ENCODE measurements at regions not wholly inside any gene's neighbourhood (a gene's known extent, or its start where the extent isn't known, plus 50 kb on each side); places are given as distances from the start of the nearest gene placed in this dataset.

GRCh38 chr14:101048766-101049165 lies 145.2 kb upstream of the RTL1 start:
- H3K4me2 ChIP-seq (ENCODE audit: insufficient read depth, low read length), result no peak overlapping the region
- peaks cover 4% of the 10 kb centered on the region for H4K20me1 ChIP-seq (ENCODE audit: insufficient read depth, low read length)
- TF ChIP-seq CTCF (IDR thresholded peaks at IDR 0.05; ENCODE audit: extremely low read depth, low read depth, low read length), result no peak

GRCh38 chr14:101049511-101049910 lies 146.0 kb upstream of the RTL1 start:
- peaks cover 4% of the 10 kb centered on the region for H4K20me1 ChIP-seq (ENCODE audit: insufficient read depth, low read length)
- H2AFZ ChIP-seq (ENCODE audit: low read length), result no peak overlapping the region
- H3K36me3 ChIP-seq (ENCODE audit: insufficient read depth, low read length), result peaks cover 80% of the 10 kb centered on the region
- no peak for TF ChIP-seq CTCF (IDR thresholded peaks at IDR 0.05; ENCODE audit: extremely low read depth, low read depth, low read length)
- no peak for DNase-seq (ENCODE audit: insufficient read length, low spot score, missing footprints)
- H3K27ac ChIP-seq (ENCODE audit: low read depth, low read length), result no peak overlapping the region
- no peak overlapping the region for H3K4me3 ChIP-seq (ENCODE audit: insufficient read depth, low read length)
- H3K4me1 ChIP-seq (ENCODE audit: insufficient read depth, low read length), result no peaks in the 10 kb centered on the region
- no peaks in the 10 kb centered on the region for H3K9me3 ChIP-seq (ENCODE audit: low read depth, low read length)
- no peak overlapping the region for H3K4me2 ChIP-seq (ENCODE audit: insufficient read depth, low read length)
- H3K79me2 ChIP-seq (ENCODE audit: insufficient read depth, low read length), result peaks cover 16% of the 10 kb centered on the region
- no peaks in the 10 kb centered on the region for H3K27me3 ChIP-seq (ENCODE audit: insufficient read depth, low read length)

More at GRCh38 chr14:101048766-101049165, 145.2 kb upstream of the RTL1 start:
- H3K27ac ChIP-seq (ENCODE audit: low read depth, low read length), result no peak overlapping the region
- no peaks in the 10 kb centered on the region for H3K9me3 ChIP-seq (ENCODE audit: low read depth, low read length)
- H3K4me1 ChIP-seq (ENCODE audit: insufficient read depth, low read length), result no peaks in the 10 kb centered on the region
- no peak overlapping the region for H2AFZ ChIP-seq (ENCODE audit: low read length)
- peaks cover 17% of the 10 kb centered on the region for H3K79me2 ChIP-seq (ENCODE audit: insufficient read depth, low read length)
- no peaks in the 10 kb centered on the region for H3K27me3 ChIP-seq (ENCODE audit: insufficient read depth, low read length)
- peaks cover 81% of the 10 kb centered on the region for H3K36me3 ChIP-seq (ENCODE audit: insufficient read depth, low read length)
- no peak overlapping the region for H3K4me3 ChIP-seq (ENCODE audit: insufficient read depth, low read length)
- DNase-seq (ENCODE audit: insufficient read length, low spot score, missing footprints), result peak; percentile 35

- DNase-seq (ENCODE audit: insufficient read length, low spot score, missing footprints), result peak; percentile 56
- Histone ChIP-seq H3K27me3 (ENCODE audit: insufficient read depth, low read length) (no peaks in the 10 kb centered on the region), H2AFZ (ENCODE audit: low read length) (no peak overlapping the region), H4K20me1 (ENCODE audit: insufficient read depth, low read length) (peaks cover 4% of the 10 kb centered on the region), H3K79me2 (ENCODE audit: insufficient read depth, low read length) (peaks cover 18% of the 10 kb centered on the region), H3K4me2 (ENCODE audit: insufficient read depth, low read length) (no peak overlapping the region), H3K4me3 (ENCODE audit: insufficient read depth, low read length) (no peak overlapping the region), H3K27ac (ENCODE audit: low read depth, low read length) (no peak overlapping the region), H3K36me3 (ENCODE audit: insufficient read depth, low read length) (peaks cover 82% of the 10 kb centered on the region), H3K4me1 (ENCODE audit: insufficient read depth, low read length) (no peaks in the 10 kb centered on the region), H3K9me3 (ENCODE audit: low read depth, low read length) (no peaks in the 10 kb centered on the region)
- no peak for TF ChIP-seq CTCF (IDR thresholded peaks at IDR 0.05; ENCODE audit: extremely low read depth, low read depth, low read length)
These were observed 146.4 kb upstream of the RTL1 start for GRCh38 chr14:101049942-101050341.

GRCh38 chr14:101050901-101051490 lies 147.5 kb upstream of the RTL1 start:
- Histone ChIP-seq H3K36me3 (ENCODE audit: insufficient read depth, low read length) (peaks cover 83% of the 10 kb centered on the region), H3K27me3 (ENCODE audit: insufficient read depth, low read length) (no peaks in the 10 kb centered on the region), H3K4me1 (ENCODE audit: insufficient read depth, low read length) (peaks cover 8% of the 10 kb centered on the region), H3K9me3 (ENCODE audit: low read depth, low read length) (no peaks in the 10 kb centered on the region), H3K79me2 (ENCODE audit: insufficient read depth, low read length) (peaks cover 18% of the 10 kb centered on the region), H4K20me1 (ENCODE audit: insufficient read depth, low read length) (peaks cover 4% of the 10 kb centered on the region), H2AFZ (ENCODE audit: low read length) (no peak overlapping the region), H3K4me3 (ENCODE audit: insufficient read depth, low read length) (no peak overlapping the region), H3K27ac (ENCODE audit: low read depth, low read length) (no peak overlapping the region), H3K4me2 (ENCODE audit: insufficient read depth, low read length) (no peak overlapping the region)
- no peak for TF ChIP-seq CTCF (IDR thresholded peaks at IDR 0.05; ENCODE audit: extremely low read depth, low read depth, low read length)
- DNase-seq (ENCODE audit: insufficient read length, low spot score, missing footprints), result peak; percentile 54
